DMS79 treated with DMSO at 0.1 percent for 48 hours (cell line): ENCODE measurements at regions not wholly inside any gene's neighbourhood (a gene's known extent, or its start where the extent isn't known, plus 50 kb on each side); places are given as distances from the start of the nearest gene placed in this dataset.

Source experiments
- DNase-seq: peaks from one replicate; lab custom pipeline; 2025; lab: John Stamatoyannopoulos, UW

GRCh38 chr21:35491920-35492678 lies 443.0 kb upstream of the RUNX1 start:
- no peak for DNase-seq

- no peak for DNase-seq
Measured at GRCh38 chr21:35491114-35491513, 442.0 kb upstream of the RUNX1 start.

GRCh38 chr21:35489389-35489980 lies 440.4 kb upstream of the RUNX1 start:
- no peak for DNase-seq

- no peak for DNase-seq
Measured at GRCh38 chr21:35488946-35489345, 439.8 kb upstream of the RUNX1 start.

GRCh38 chr21:35485364-35485763 lies 436.3 kb upstream of the RUNX1 start:
- DNase-seq: no peak

GRCh38 chr21:35484851-35485250 lies 435.7 kb upstream of the RUNX1 start:
- DNase-seq: no peak

GRCh38 chr21:35484032-35484431 lies 434.9 kb upstream of the RUNX1 start:
- no peak for DNase-seq

GRCh38 chr21:35482933-35483662 lies 434.0 kb upstream of the RUNX1 start:
- no peak for DNase-seq

GRCh38 chr21:35482096-35482495 lies 433.0 kb upstream of the RUNX1 start:
- DNase-seq: no peak

- DNase-seq: no peak
Measured at GRCh38 chr21:35481005-35481404, 431.9 kb upstream of the RUNX1 start.

GRCh38 chr21:35479529-35479928 lies 430.4 kb upstream of the RUNX1 start:
- no peak for DNase-seq

GRCh38 chr21:35479065-35479448 lies 430.0 kb upstream of the RUNX1 start:
- no peak for DNase-seq

- DNase-seq: no peak
Measured at GRCh38 chr21:35478161-35479064, 429.3 kb upstream of the RUNX1 start.

- DNase-seq: no peak
Measured at GRCh38 chr21:35477622-35478021, 428.5 kb upstream of the RUNX1 start.

- DNase-seq: no peak
Measured at GRCh38 chr21:35476621-35477395, 427.7 kb upstream of the RUNX1 start.

- DNase-seq: no peak
Measured at GRCh38 chr21:35475762-35476161, 426.7 kb upstream of the RUNX1 start.

- no peak for DNase-seq
Measured at GRCh38 chr21:35475009-35475408, 425.9 kb upstream of the RUNX1 start.

GRCh38 chr21:35473496-35473895 lies 424.4 kb upstream of the RUNX1 start:
- DNase-seq: no peak

GRCh38 chr21:35470522-35470921 lies 421.4 kb upstream of the RUNX1 start:
- no peak for DNase-seq

GRCh38 chr21:35469498-35469897 lies 420.4 kb upstream of the RUNX1 start:
- DNase-seq: no peak

- no peak for DNase-seq
Measured at GRCh38 chr21:35468991-35469390, 419.9 kb upstream of the RUNX1 start.
